GM21723 (cell line): ENCODE measurements at regions not wholly inside any gene's neighbourhood (a gene's known extent, or its start where the extent isn't known, plus 50 kb on each side); places are given as distances from the start of the nearest gene placed in this dataset.
A peak's percentile ranks its signal among the peaks of the same experiment; 100 is the strongest.
"Not testable (repeated sequence)": the region's sequence is repeated elsewhere in the genome, so short reads cannot be mapped to it uniquely, and the experiment has no call there.

Source experiments
- ATAC-seq: cut with Tn5 transposase; IDR thresholded peaks from one replicate; pipeline ENCODE4 v1.9.1; 2021; ENCODE audit warnings: mild to moderate bottlenecking, moderate library complexity; ENCODE audit not compliant: unreplicated experiment

DNA sequence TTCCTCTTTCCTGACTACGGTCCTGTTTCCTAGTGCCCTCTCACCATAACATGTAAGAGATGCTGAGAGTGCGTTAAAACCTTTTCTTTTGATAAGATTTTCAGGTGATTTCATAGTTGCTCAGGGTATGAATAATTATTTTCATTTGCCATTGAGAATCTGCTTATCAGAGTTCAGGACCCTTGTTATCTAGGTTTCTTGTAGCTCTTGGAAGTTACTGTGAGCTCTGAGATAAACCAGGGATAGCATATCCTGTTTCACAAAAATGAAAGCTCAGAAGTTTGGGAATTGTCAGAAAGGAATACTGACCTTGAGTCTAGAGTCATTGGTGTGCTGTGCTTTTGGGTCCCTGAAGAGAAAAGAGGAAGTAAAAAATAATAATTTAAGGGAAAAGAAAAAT lies 76.8 kb upstream of the PRKG1 start:
- no peak for ATAC-seq

DNA sequence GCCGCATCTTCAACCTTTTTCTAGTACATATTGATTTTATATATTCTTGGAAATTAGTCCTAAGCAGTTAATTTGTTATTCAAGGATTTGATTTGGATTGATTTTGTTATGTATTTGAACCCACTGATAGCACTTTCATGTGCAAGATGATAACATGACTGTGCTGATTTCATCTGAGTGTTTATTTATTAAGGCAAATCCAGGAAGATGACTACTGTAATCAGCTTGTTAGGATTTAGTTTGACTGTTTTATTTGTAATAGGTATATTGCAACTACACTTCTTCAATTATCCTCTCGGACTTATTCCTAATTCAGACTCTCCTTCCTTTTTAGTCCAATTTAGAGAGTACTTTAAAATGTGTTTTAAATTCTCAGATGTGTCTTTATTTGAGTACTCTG lies 75.1 kb upstream of the PRKG1 start:
- ATAC-seq = no peak

DNA sequence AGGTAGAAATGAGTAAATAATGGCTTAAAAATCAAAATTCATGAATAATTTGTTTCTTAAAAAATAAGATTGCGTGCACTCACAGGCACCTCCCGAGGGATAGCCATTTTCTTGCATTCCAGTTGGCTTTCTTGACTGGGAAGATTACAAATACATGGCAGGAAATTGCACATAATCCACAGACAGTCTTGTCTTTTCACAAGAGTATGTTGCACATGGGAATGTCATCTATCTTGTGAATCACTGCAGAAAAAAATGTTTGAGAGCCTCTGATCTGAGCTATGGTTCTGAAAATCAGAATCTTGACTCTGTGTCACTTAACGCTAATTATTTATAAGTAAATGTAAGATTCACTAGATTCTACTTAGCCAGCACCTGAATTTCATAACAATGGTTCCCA lies 74.1 kb upstream of the PRKG1 start:
- no peak for ATAC-seq

DNA sequence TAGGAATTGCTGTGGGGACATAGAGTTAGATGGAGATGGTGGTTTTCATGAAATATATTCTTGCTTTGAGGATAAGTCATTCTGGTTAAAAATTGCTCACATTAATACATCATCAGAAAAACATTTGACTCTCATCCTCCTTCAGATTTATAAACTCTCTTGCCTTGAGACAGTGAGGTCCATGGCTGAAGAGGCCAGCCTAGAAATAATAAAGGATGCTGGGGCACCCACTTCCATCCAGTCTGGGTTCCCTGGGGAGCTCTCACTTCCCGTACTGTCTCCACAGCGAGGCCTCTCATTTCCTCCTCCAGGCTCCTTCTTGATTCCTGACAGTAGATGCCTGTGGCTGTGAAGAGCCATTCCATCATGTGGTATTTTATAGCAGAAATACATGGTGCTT lies 73.3 kb upstream of the PRKG1 start:
- ATAC-seq = no peak

DNA sequence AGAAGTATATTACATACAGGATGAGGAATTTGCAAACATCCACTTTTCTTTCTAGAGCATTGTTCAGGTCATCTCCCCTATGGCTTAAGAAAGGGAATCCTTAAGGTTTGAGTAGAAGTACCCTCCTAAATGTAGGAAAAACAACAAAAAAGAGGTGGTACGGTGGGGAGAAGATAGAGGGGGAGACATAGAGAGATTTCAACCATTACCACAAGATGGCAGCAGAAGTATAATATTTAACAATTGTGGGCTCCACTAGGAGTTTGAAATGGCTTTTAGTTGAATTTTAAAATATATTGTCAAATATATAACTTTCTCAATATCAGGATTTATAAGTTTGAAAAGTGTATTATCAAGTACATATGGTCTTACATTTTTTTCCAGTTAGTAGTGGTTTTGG lies 72.7 kb upstream of the PRKG1 start:
- ATAC-seq = peak; percentile 69

DNA sequence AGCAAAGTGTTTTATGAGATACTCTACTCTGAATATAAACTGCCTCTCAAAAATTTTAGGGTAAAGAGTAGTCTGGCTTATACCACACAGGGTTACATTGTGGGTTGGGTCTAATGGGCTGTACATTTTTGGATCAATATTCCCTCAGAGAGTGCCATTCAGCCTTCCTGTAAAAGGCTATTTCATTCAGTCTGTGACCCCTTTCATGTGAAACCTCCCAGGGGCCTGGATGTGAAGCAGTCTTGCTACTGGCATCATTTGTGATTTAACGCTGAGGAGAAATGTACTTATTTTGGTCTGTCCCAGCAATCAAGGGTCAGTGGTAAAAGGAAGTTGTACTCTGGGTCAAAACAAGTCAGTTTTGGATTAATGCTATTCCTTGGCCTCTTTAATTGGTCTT lies 71.8 kb upstream of the PRKG1 start:
- ATAC-seq = no peak

DNA sequence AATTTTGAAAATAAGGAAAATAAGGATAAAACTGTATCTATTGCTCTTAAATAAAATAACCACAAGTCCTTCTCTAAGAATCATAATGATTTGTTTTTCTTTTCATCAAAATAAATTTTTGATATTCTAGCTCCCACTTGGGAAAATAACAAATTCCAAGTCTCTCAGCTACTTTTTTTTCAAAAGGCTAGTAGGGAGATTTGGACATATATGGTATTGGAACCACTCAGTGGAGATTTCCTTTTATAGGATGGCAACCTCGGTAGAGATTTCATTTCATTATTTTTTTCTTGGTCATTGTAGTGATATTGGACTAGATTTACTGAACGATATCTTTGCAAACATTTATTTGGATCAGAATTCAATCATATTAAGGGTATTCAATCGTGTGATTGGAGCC lies 69.5 kb upstream of the PRKG1 start:
- no peak for ATAC-seq

DNA sequence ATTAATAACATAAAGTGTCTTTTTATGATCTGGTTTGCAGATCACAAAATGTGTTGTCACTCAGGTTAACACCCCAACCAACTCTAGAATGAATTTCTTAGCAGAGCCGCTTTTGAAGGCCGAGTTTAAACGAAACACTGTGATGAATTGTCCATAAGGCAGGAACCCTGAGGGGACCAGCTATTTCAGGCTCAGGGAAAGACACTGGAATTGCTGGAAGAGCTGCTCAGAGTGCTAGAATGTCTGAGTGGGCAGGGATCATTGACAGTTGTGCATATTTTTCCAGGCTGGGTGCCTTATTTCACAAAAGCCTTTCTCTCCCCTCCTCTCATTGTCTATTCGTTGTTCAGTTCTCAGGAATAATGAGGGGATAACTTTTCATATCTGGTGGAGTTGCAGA lies 68.7 kb upstream of the PRKG1 start:
- ATAC-seq = no peak

DNA sequence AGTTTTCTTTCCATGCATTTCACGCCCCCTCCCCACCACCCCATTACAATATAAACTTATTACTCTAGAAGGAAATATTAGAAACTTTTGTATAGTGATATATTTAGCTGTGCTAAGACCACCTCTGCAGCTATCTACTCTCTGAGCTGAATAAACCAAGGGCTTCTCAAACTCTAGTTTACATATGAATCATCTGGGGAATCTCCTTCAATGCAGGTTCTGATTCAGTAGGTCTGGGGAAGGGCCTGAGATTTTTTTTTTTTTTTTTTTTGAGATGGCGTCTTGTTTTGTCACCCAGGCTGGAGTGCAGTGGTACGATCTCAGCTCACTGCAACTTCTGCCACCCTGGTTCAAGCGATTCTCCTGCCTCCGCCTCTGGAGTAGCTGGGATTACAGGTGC lies 67.6 kb upstream of the PRKG1 start:
- no peak for ATAC-seq

DNA sequence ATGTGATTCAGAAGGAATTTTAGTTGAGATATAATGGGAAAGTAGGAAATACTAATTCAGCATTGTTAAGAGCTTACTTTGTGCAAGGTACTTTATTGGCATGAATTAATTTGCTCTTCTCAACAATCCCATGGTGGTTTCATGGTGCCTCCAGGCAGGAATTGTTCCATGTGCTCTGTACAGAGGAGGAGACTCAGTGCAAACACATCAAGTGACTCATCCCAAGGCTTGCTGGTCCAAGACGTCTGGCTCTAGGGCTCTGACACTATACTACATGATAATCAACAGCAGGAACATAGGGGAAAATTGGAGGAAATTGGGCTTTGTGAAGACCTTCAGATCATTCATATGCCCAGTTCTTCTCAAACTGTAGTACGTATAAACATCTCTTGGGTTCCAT lies 66.5 kb upstream of the PRKG1 start:
- no peak for ATAC-seq

DNA sequence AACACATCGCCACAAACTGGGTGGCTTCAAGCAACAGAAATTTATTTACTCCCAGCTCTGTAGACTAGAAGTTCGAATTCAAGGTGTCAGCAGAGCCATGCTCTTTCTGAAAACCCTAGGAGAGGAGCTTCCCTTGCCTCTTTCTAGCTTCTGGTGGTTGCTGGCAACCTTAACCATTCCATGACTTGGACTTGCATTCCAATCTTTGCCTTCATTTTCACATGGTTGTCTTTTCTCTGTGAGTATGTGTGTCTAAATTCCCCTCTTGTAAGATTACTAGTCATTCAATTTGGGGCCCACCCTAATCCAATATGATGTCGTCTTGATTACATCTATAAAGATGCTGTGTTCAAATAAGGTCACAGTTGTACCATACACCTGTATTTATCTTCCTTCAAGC lies 65.9 kb upstream of the PRKG1 start:
- ATAC-seq = no peak

DNA sequence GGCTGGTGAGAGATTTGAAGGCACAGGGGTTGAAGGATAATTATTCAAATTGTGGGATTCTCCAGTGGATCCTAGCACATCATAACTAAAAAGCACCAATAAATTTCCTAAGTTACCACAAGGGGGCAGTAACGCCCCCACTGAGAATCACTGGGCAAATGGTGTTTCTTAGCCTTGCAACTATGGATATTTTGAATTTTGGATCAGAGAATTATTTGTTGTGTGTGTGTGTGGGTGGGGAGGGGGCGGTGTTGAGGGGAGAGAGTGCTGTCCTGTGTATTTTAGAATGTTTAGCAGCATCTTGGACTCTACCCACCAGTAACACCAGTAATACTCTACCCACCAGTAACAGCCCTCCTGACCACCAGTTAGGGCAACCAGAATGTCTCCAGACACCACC lies 63.3 kb upstream of the PRKG1 start:
- peak; percentile 68 for ATAC-seq

DNA sequence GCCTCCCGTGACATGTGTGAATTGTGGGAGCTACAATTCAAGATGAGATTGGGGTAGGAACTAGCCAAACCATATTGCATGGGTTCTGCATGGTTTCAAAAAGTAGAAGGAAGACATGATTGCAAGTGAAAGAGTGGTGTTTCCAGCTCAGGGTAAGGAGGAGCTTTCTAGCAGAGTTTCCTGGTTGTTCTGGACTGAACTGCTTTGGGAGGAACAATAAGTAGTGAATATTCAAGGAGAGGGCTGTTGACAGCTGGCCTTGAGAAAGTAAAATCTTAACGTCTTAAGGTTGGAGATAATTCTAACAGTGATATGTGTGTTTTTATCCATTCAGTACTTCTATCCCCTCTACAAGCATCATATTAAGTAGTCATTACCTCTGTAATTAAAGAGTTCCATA lies 62.2 kb upstream of the PRKG1 start:
- no peak for ATAC-seq

DNA sequence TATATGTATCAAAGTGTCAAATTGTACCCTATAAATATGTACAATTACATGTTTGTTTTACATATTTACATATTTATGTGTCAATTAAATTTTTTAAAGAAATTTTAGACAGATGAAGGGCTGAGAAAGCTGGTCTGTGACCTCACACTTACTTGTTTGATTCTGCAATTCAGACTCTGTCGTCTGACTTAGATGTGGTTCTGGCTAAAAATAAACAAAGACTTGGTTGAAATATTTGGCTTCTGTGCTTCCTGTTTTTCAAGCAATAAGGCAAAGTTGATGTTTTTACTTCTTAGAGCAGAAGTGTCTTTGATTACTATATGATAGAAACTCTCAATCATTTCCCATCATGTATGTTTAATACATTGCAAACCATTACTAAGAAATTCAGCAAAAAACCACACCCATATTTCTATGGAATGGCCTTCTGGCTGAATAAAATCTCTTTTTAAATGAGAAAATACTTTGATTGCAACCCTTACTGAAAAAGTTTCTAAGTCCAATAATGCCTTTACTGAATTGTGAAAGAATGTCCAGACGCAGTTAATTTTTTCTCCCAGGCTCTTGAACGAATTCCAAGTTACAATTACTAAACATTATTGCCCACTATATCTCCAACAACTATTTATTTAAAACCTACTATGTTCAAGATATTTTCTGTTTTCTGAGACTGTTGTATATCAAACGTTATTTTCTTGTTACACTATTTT lies 59.5 kb upstream of the PRKG1 start:
- no peak for ATAC-seq

DNA sequence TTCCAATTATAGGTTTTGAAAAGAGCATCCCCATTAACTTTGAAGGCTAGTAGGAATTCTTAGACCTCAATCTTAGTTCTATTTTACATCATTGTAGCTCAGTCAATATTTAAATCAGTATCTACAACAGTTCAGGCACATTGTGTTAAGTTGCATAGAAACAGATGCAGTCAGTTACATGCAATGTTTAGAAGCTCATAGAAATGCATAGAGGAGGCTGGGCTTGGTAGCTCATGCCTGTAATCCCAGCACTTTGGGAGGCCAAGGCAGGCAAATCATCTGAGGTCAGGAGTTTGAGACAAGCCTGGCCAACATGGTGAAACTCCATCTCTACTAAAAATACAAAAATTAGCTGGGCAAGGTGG lies 58.9 kb upstream of the PRKG1 start:
- ATAC-seq = not testable (repeated sequence)

DNA sequence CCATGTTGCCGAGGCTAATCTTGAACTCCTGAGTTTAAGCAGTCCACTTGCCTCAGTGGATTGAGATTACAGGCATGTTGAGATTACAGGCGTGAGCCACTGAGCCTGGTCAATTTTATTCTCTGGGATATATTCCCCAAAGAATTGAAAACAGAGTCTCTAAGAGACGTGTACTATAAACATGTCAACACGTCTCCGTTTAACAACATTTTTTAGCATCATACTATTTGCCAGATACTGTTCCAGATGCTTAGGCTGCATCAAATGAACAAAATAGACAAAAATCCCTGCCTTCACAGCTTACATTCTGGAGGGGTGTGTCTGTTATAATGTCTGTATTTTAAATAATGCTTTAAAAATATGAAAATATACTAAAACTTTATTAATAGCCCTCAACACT lies 54.1 kb upstream of the PRKG1 start:
- ATAC-seq = no peak

DNA sequence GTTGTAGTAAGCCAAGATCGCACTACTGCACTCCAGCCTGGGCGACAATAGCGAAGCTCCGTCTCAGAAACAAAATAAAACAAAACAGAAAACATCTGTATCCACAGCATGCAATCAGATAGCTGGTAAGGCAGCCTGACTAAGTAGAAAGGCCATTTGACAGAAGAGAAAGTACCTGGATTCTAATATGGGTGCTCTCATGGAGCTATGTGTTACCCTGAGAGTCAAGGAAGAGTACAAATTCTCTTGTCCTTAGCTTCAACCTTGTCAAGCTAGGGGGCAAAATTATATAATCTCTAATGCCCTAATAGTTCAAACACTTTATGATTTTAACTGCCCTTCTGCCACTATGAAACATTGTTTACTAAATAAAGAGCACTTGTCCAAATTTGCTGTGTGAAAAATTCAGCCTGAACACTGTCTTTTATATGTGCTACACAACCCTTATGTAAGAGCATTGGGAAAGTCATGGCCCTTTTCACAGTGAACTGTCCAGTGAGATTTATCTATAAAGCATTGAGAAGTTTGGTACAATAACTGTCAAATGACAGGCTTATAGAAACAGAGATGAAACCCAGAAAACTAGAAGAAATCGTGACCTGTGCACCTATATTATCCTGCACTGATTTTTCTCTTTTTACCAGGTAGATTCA lies 51.2 kb upstream of the PRKG1 start:
- no peak for ATAC-seq

DNA sequence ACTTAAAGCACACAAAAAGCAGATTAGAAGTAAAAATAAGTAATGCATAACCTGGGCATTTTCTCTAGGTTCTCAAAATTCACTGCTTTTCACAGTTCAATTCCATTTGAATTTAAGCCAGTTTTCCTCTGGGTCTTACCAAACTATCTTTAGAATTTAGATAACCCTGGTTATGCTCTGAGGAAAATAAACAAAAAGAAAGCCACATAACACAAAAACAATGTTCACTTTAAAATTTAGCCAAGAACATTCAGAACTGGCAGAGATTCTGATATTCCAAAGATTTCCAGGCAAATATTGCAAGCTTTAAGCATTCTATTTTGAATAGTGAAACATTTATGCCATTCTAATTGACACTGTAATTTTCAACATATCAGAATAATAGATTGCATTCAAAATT lies 50.7 kb upstream of the PRKG1 start:
- no peak for ATAC-seq
